H54 (cell line): ENCODE measurements at regions not wholly inside any gene's neighbourhood (a gene's known extent, or its start where the extent isn't known, plus 50 kb on each side); places are given as distances from the start of the nearest gene placed in this dataset.

ENCODE experiments used
- DNase-seq: peaks from one replicate; pipeline ENCODE4 v3.0.0; 2011; ENCODE audit warnings: low spot score, mixed read lengths; ENCODE audit not compliant: insufficient read length
- FAIRE-seq: peaks from 3 replicates; lab custom pipeline; 2011; peaks lifted over from hg19 to GRCh38; lab: Jason Lieb, UNC
- POLR2A ChIP-seq: IDR thresholded peaks from 2 replicates; pipeline ENCODE4 v1.6.1; 2011; ENCODE audit warnings: low read depth, mild to moderate bottlenecking, low read length

DNA sequence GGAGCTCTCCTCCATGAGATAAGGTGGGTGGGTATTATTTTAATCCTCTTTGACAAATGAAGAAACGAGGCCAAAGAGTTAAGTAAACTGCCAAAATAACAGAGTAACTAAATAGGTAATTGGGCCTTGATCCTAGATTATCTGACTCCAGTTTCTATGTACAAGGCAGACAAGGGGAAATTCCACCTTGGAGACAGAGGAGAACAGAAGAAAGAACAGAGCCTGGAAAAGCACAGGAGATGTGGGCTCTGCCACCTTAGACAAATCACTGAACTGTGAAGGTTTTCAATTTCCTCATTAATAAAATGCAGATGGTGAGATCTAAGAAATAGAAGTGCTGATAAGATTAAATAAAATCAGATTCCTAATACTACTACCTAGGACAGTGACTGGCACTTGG is 310.2 kb upstream of the TLE3 start:
- DNase-seq: no peak
- no peak for FAIRE-seq
- TF ChIP-seq POLR2A: no peak

- TF ChIP-seq POLR2A: no peak
- DNase-seq: no peak
Measured at GRCh38 chr15:70407336-70407670, 309.6 kb upstream of the TLE3 start.

GRCh38 chr15:70406617-70407335 is 309.1 kb upstream of the TLE3 start:
- DNase-seq (no peak), FAIRE-seq (no peak)
- no peak for TF ChIP-seq POLR2A

More at GRCh38 chr15:70407336-70407670, 309.6 kb upstream of the TLE3 start:
- no peak for FAIRE-seq

DNA sequence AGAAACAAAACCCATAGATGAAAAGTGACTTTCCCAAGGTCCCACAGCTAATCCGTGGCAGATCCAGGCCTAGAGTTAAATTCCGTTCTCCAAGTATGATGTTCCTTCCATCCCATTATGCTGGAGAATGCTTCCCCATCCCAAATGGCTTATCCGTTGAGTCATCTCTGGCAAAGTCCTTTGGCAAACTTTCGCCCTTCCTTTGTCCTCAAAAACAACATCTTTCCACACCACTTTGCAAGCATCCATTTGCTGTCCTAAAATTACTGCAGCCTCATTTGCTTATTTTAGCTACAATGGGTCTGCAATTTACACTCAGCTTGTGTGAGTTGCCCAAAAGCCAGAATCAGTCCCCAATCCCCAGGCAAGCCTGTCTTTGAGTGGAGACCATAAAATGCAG is 304.0 kb upstream of the TLE3 start:
- TF ChIP-seq POLR2A: no peak
- DNase-seq: no peak
- no peak for FAIRE-seq

DNA sequence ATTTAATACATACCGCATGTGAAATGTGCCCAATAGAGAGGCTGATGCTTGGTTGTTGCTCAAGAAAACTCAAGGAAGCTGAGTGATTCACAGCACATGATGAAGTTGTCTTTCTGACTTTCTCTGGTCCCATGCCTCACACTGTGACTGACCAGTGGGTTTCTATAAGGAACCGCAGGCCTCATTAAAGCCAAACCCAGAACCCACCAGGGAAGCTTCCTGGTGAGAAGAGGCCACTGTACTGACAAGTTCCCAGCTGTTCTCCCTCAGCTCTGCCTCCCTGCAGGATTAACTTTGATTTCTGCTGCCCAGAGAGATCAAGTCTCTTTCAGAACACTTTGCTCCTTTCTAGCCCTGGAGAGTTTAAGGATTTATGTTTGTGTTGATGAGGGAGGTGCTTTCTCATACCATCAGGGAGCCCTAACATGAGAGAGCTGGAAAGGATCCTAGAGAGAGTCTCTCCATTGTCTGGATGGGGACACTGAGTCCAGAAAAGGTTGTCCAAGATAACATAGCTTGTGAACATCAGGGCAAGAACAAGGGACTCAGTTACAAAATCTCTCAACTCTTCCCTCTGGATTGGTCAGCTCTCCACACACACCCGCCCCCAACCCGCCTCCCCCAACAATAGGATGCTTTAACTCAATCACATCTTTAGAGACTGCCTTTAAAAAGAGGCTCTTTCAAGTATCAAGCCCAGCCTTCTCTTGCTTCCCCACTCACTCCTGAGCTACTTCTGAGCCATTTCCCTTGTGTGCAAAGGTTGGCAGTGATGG is 303.2 kb upstream of the TLE3 start:
- FAIRE-seq: no peak
- no peak for TF ChIP-seq POLR2A
- no peak for DNase-seq

GRCh38 chr15:70399204-70399603 is 301.5 kb upstream of the TLE3 start:
- TF ChIP-seq POLR2A: no peak
- DNase-seq (no peak), FAIRE-seq (no peak)

GRCh38 chr15:70398694-70399093 is 301.0 kb upstream of the TLE3 start:
- no peak for TF ChIP-seq POLR2A
- FAIRE-seq (no peak), DNase-seq (no peak)

GRCh38 chr15:70396807-70397206 is 299.1 kb upstream of the TLE3 start:
- FAIRE-seq (no peak), DNase-seq (no peak)
- no peak for TF ChIP-seq POLR2A

DNA sequence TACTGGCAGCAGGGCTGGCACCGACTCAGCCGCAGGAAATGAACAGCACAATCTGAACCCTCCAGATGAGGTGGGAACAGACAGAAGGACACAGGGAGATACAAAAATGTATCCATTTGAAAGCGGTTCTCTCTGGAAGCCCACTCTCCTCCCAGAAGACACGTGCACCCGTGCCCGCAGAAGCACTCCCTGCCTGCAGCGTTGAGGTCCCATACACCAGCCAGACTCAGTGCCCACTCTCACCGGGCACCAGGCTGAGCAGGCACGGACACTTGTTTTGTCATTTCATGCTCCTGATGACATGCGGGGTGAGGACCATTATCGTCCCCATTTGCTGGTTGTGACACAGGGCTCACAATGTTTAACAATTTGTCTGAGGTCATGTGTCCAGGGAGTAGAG is 297.4 kb upstream of the TLE3 start:
- TF ChIP-seq POLR2A: no peak
- no peak for DNase-seq
- no peak for FAIRE-seq

- FAIRE-seq: no peak
- no peak for TF ChIP-seq POLR2A
- no peak for DNase-seq
Measured at GRCh38 chr15:70390723-70391122, 293.0 kb upstream of the TLE3 start.

GRCh38 chr15:70387993-70388392 is 290.3 kb upstream of the TLE3 start:
- no peak for DNase-seq
- no peak for TF ChIP-seq POLR2A
- FAIRE-seq: no peak

GRCh38 chr15:70387081-70387480 is 289.4 kb upstream of the TLE3 start:
- DNase-seq: no peak
- TF ChIP-seq POLR2A: no peak
- no peak for FAIRE-seq

DNA sequence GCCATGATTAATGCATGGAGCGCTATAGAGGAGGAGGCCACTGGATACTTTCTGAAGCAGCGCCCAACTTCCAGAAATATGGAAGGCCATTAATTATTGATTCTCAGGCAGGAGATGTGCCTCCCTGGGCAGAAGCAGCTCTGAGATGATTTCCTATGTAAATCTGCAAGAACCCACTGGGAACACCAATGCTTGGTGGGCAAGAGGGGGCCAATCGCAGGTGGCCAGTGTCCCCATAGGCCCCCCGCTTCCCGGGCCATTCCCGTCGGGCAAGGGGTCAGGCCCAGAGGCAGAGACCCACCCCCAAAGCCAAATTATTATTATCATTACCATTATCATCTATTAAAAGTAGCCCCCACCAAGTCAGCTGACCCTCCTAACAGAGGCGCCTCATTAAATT is 288.0 kb upstream of the TLE3 start:
- DNase-seq: no peak
- no peak for TF ChIP-seq POLR2A
- no peak for FAIRE-seq

DNA sequence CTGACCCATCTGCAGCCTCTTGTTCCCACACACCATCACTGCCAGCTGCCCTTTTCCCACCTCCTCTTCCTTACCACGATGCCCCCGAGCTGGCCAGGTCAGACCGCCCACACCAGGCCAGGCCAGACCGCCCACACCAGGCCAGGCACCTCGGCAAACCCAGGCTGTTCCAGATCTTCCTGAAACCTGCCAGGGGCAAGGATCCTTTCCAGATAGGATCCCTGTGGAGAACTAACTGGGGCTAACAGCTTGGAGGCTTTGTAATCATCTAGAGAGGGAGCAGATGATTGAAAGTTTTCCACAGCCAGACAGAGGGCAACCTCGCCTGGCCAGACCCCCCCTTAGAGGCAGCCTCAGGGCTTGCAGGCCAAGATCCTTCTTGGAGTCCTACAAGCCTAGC is 287.3 kb upstream of the TLE3 start:
- FAIRE-seq (no peak), DNase-seq (no peak)
- TF ChIP-seq POLR2A: no peak

- no peak for TF ChIP-seq POLR2A
- DNase-seq (no peak), FAIRE-seq (no peak)
Measured at GRCh38 chr15:70383856-70384255, 286.1 kb upstream of the TLE3 start.
